ENCODE measurements at regions not wholly inside any gene's neighbourhood (a gene's known extent, or its start where the extent isn't known, plus 50 kb on each side); places are given as distances from the start of the nearest gene placed in this dataset.

DNA sequence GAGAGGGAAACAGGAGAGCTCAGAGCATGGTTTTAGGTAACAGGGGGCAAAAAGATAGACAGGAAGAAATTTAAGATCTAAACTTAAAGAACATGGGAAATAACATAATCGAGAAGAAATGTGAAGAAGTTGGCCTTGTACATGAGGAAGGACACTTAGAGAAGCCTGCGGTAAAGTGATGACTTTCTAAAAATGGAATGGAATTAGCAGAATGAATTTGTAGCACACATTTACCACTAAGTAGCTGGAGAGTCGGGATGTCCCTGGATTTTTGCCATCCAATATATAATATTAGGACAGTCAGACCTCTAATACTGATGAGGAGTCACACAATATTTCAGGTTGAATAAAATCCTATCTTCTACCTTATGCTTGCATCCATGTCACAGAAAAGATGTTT, 77.7 kb upstream of the C1orf87 start:
- Histone ChIP-seq H3K27ac (ENCODE audit: low read depth, low read length) (no peak overlapping the region), H2AFZ (ENCODE audit: low read depth, low read length, severe bottlenecking) (no peak overlapping the region), H3K79me2 (ENCODE audit: insufficient read depth, low read length) (no peaks in the 10 kb centered on the region), H3K36me3 (ENCODE audit: low read length) (no peaks in the 10 kb centered on the region), H3K9ac (ENCODE audit: low read length) (no peak overlapping the region), H3K9me3 (ENCODE audit: insufficient read depth, low read length) (no peaks in the 10 kb centered on the region), H4K20me1 (ENCODE audit: low read depth, low read length) (no peaks in the 10 kb centered on the region), H3K4me3 (ENCODE audit: insufficient read depth, low read length, poor library complexity, severe bottlenecking) (no peak overlapping the region), H3K27me3 (ENCODE audit: low read length) (no peaks in the 10 kb centered on the region), H3F3A (ENCODE audit: insufficient read depth) (no peaks in the 10 kb centered on the region), H3K4me2 (ENCODE audit: low read depth, low read length, poor library complexity, severe bottlenecking) (no peak overlapping the region), H3K9me2 (replicated peaks; ENCODE audit: insufficient read depth, low read length) (no peaks in the 10 kb centered on the region)
- TF ChIP-seq EZH2phosphoT487 (conservative IDR thresholded peaks at IDR 0.05; ENCODE audit: low read length): no peak
- TF ChIP-seq, protein P1, sequence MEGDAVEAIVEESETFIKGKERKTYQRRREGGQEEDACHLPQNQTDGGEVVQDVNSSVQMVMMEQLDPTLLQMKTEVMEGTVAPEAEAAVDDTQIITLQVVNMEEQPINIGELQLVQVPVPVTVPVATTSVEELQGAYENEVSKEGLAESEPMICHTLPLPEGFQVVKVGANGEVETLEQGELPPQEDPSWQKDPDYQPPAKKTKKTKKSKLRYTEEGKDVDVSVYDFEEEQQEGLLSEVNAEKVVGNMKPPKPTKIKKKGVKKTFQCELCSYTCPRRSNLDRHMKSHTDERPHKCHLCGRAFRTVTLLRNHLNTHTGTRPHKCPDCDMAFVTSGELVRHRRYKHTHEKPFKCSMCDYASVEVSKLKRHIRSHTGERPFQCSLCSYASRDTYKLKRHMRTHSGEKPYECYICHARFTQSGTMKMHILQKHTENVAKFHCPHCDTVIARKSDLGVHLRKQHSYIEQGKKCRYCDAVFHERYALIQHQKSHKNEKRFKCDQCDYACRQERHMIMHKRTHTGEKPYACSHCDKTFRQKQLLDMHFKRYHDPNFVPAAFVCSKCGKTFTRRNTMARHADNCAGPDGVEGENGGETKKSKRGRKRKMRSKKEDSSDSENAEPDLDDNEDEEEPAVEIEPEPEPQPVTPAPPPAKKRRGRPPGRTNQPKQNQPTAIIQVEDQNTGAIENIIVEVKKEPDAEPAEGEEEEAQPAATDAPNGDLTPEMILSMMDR (IDR thresholded peaks at IDR 0.05; ENCODE audit: insufficient read depth, low read length, poor library complexity, severe bottlenecking): no peak

DNA sequence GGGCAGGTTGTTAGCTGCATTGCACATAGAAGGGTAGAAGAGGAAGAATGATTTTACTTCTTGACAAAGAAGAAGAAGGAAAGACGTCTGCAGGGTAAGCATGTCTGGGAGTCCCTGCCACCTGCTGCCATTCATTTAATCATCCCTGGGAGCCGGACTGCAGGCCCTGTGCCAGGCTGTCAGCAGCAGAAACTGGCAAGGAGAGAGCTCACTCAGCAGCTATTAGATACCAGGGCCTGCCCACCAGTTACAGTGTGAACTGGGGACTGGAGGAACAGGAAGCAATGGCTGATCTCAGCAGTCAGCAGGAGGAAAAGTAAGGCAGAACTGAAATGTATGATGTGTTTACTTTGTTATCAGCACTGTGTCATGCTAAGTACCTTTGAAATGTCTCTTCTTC, 75.7 kb upstream of the C1orf87 start:
- Histone ChIP-seq H3K9me3 (ENCODE audit: insufficient read depth, low read length) (no peaks in the 10 kb centered on the region), H3K36me3 (ENCODE audit: low read length) (no peaks in the 10 kb centered on the region), H4K20me1 (ENCODE audit: low read depth, low read length) (no peaks in the 10 kb centered on the region), H3K27me3 (ENCODE audit: low read length) (no peaks in the 10 kb centered on the region), H3K9me2 (replicated peaks; ENCODE audit: insufficient read depth, low read length) (no peaks in the 10 kb centered on the region), H3K4me3 (ENCODE audit: insufficient read depth, low read length, poor library complexity, severe bottlenecking) (no peak overlapping the region), H3K4me2 (ENCODE audit: low read depth, low read length, poor library complexity, severe bottlenecking) (no peak overlapping the region), H3K79me2 (ENCODE audit: insufficient read depth, low read length) (no peaks in the 10 kb centered on the region), H3K9ac (ENCODE audit: low read length) (no peak overlapping the region), H3F3A (ENCODE audit: insufficient read depth) (no peaks in the 10 kb centered on the region), H2AFZ (ENCODE audit: low read depth, low read length, severe bottlenecking) (no peak overlapping the region), H3K27ac (ENCODE audit: low read depth, low read length) (no peak overlapping the region)
- TF ChIP-seq, protein P1 (IDR thresholded peaks at IDR 0.05; ENCODE audit: insufficient read depth, low read length, poor library complexity, severe bottlenecking): no peak
- TF ChIP-seq EZH2phosphoT487 (conservative IDR thresholded peaks at IDR 0.05; ENCODE audit: low read length): no peak

DNA sequence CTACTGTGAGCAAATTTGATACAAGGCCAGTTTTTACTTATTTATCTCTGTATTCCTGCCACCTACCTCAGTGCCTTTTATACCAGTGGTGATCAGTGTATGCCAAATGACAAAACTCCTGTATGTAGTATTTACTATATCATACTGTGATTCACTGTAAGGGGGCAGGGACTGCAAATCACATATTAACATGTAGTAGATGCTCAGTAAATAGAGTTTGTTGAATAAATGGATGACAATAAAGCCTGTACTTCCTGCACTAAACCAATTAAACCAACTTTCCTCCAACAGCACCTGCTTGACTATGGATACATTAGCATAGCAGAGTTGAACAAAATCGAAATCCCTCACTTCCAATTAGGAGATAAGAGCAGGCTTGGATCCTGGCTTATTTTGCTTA, 73.3 kb upstream of the C1orf87 start:
- H3K79me2 ChIP-seq (ENCODE audit: insufficient read depth, low read length): no peaks in the 10 kb centered on the region
- no peak overlapping the region for H3K4me3 ChIP-seq (ENCODE audit: insufficient read depth, low read length, poor library complexity, severe bottlenecking)
- H3K9me2 ChIP-seq (replicated peaks; ENCODE audit: insufficient read depth, low read length): no peaks in the 10 kb centered on the region
- TF ChIP-seq EZH2phosphoT487 (conservative IDR thresholded peaks at IDR 0.05; ENCODE audit: low read length): no peak
- TF ChIP-seq, protein P1 (IDR thresholded peaks at IDR 0.05; ENCODE audit: insufficient read depth, low read length, poor library complexity, severe bottlenecking): no peak
- H3K9ac ChIP-seq (ENCODE audit: low read length): no peak overlapping the region
- no peak overlapping the region for H2AFZ ChIP-seq (ENCODE audit: low read depth, low read length, severe bottlenecking)
- H4K20me1 ChIP-seq (ENCODE audit: low read depth, low read length): no peaks in the 10 kb centered on the region
- no peak overlapping the region for H3K27ac ChIP-seq (ENCODE audit: low read depth, low read length)
- no peak overlapping the region for H3K4me2 ChIP-seq (ENCODE audit: low read depth, low read length, poor library complexity, severe bottlenecking)
- no peaks in the 10 kb centered on the region for H3K27me3 ChIP-seq (ENCODE audit: low read length)
- no peaks in the 10 kb centered on the region for H3K9me3 ChIP-seq (ENCODE audit: insufficient read depth, low read length)
- no peaks in the 10 kb centered on the region for H3F3A ChIP-seq (ENCODE audit: insufficient read depth)
- no peaks in the 10 kb centered on the region for H3K36me3 ChIP-seq (ENCODE audit: low read length)

All from SU-DHL-6 (cell line).